T-helper 2 cell (primary cell): ENCODE measurements at regions not wholly inside any gene's neighbourhood (a gene's known extent, or its start where the extent isn't known, plus 50 kb on each side); places are given as distances from the start of the nearest gene placed in this dataset.

Experiments used
- DNase-seq, 5 experiments: peaks; one replicate each; pipeline versions ENCODE4 v3.0.0 to v3.0.0-alpha.2; 2012 to 2022

GRCh38 chr5:124644582-124644981 lies 101.9 kb downstream of the ZNF608 start:
- no peak for DNase-seq

DNA sequence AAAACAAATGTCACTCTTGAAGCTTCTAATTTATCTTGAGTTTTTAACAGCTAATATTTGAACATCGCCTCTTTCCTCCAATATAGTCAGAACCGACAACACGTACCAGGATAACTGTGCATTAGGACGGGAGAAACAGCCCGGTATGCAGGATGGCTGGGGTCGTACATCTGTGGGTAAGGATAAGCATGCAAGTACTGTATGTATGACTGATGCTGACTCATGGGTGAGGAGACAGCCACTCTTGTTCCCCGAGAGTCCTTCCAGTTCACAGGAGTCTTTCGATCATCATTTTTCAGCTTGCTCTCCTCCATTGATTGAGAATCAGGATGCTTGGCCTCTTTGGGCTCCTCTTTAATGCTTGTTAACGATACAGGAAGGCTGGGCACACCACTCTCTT lies 102.3 kb downstream of the ZNF608 start:
- no peak for DNase-seq

GRCh38 chr5:124643336-124643735 lies 103.1 kb downstream of the ZNF608 start:
- no peak for DNase-seq

GRCh38 chr5:124642151-124642550 lies 104.3 kb downstream of the ZNF608 start:
- no peak for DNase-seq

GRCh38 chr5:124641154-124641792 lies 105.2 kb downstream of the ZNF608 start:
- no peak for DNase-seq

DNA sequence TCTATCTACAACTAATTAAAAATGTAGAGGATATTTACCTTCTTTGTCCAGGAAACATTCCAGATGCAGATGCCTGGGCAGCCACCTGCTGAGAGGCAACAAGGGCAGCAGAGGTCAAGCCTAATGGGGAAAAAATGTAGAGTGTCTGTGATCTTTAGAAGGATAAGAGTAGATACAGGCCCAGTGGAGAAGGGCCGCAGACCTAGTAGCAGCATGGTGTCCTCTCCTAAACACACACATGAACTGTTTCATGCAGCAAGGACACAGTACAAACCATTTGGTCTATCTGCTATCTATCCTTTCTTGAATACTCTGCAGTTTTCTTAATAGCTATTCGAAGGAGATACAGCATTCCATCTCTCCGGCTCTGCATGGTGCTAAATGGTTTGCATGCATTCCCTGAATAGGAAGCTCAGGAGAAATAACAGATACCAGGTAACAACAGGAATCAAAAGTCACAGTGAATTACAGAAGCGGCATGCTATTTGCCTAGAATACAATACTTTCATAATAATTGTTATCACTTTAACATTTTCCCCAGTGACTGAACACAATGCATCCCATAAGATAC lies 107.3 kb downstream of the ZNF608 start:
- no peak for DNase-seq

GRCh38 chr5:124637011-124637410 lies 109.4 kb downstream of the ZNF608 start:
- DNase-seq = no peak

GRCh38 chr5:124634741-124635323 lies 111.6 kb downstream of the ZNF608 start:
- no peak for DNase-seq

DNA sequence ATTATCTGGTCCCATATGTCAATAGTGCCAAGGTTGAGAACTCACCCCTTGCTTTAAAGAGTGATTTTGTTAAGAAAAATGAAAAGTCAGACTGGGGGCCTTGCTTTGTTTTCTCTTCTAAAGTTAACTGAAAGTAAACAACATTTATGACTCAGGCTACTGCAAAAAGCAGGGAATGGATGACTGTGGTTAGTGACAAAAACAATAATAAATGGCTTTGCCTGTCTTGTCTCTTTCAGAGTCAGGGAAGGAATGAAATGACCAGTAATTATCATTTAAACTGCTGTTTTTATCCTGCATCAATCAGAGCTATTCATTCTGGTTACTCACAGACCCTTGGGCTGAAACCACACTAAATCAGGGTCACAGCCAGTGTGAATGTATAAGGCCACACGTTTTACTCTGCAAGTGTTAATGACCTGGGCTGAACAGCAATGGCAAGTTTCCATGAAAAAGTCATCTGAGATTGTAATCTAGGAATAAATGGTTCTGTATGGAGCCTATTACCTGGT lies 112.2 kb downstream of the ZNF608 start:
- no peak for DNase-seq

DNA sequence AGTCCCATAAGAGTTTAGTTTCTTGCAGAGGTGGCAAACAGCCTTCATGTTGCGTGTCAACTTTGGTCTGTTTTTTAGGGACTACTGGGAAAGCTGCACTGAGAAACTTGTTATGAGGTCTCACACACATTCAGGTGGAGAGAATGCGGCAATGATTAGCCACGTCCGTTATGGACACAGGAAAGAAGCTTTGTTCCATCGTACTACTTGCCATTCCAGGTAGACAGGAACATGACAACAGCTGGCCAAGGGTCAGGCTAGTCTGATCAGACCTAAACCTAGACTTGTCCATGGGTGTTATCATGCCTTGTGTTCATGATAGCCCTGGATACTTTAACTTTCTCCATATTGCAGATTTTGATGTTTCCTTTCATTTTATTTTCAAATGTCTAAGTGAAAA lies 113.2 kb downstream of the ZNF608 start:
- no peak for DNase-seq

DNA sequence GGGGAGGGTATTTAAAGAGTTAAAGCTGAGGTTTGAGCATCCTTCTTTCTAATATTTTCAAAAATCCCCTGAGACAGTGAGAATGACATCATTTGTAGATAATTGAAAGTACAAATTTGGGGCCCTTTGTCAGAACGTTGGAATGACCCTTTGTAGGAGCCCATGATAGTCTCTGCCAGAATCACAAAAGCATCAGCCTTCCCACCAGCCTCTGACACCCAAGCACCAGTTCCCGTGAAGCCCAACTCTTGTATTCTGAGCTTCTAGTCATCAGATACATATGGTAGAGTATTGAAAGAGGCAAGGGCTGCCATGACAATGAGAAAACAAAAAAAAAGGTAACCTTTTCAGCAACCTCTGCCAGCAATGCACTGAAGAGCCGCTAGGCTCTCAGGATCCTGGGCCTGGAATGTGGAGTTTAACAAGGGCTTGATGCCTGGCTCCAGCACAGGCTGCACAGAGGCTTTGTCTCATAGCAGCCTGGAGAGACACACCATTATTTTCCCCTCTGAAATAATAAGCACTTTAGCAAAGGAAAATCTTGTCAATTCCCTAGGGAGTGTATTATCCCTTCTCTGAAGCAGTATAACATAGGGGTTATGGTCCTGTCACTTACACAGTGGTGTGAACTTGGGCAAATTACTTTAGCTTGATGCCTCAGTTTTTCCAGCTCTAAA lies 114.4 kb downstream of the ZNF608 start:
- no peak for DNase-seq

- no peak for DNase-seq
Measured at GRCh38 chr5:124630767-124631704, 115.4 kb downstream of the ZNF608 start.

GRCh38 chr5:124628721-124629596 lies 117.5 kb downstream of the ZNF608 start:
- no peak for DNase-seq

- no peak for DNase-seq
Measured at GRCh38 chr5:124627815-124628595, 118.4 kb downstream of the ZNF608 start.

DNA sequence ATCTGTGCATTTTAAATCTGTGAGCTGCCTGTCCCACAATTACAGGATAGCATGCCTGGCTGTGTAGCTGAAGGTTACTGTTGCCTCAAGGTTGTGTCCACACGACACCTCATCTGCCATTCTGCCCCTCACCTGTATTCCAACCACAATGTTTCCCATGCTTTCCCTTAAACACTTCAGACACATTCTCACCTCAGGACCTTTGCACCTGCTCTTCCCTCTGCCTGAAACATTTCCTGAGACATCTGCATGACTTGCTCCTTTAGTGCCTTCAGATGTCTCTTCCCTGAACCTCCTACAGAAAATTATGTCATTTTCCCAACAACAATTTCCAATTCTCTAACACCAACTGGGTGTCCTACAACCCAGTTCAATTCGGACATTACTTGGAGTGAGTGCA lies 120.4 kb downstream of the ZNF608 start:
- no peak for DNase-seq

DNA sequence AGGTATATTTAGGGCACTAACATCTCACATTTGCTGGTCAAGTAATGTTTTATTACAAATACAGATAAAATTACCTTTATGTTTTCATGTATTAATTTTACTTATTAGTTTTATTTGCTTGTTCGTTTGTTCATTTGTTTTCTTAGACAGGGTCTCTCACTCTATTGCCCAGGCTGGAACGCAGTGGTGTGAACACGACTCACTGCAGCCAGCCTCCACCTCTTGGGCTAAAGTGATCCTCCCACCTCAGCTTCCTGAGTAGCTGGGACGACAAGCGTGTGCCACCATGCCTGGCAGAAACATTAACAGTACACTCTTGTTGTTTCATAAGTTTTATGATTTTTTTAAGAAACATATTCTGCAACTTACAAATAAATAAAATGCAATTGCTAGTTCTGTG lies 123.2 kb downstream of the ZNF608 start:
- DNase-seq = no peak

- DNase-seq = no peak
Measured at GRCh38 chr5:124622851-124623250, 123.6 kb downstream of the ZNF608 start.

GRCh38 chr5:124621279-124621678 lies 125.2 kb downstream of the ZNF608 start:
- DNase-seq = no peak

GRCh38 chr5:124620743-124621142 lies 125.7 kb downstream of the ZNF608 start:
- no peak for DNase-seq

DNA sequence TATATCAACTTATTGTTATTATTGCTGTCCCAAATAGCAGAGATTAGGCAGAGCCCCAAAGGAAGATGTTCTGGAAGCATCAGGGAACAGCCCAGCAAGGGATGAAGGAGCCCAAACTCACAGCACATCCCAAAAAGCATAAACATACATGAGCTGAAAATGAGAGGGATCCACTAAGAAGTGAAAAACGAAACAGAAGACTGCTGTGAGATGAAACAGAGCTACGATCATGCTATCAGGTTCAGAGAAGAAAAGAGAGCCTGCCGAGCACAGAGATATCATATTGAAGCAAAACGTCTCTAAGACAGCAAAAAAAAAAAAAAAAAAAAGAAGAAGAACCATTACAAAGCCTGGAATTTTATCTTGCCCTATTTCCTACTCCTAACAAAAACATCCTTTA lies 127.3 kb downstream of the ZNF608 start:
- DNase-seq = no peak

DNA sequence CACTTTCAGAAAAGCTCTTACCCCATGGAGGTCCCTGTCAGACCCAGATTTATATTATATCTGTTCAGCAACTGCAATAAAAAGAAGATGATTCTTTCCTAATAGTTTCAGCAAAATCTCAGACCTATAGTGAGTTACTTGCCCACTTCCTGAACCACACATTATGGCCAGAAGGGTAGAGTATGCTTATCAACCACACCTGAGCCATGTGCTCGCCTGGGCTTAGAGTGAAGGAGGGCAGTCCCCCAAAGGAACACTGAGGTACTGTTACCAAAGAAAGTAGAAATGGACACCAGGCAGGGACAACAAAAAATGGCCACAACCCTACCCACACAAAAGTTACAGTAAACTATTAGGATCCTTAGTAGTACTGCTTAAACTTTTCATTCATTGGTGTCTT lies 128.7 kb downstream of the ZNF608 start:
- no peak for DNase-seq
